Nephron (organoid): ENCODE measurements at regions not wholly inside any gene's neighbourhood (a gene's known extent, or its start where the extent isn't known, plus 50 kb on each side); places are given as distances from the start of the nearest gene placed in this dataset.
"Not testable (repeated sequence)": the region's sequence is repeated elsewhere in the genome, so short reads cannot be mapped to it uniquely, and the experiment has no call there.

Experiments
- H3K27ac Mint-ChIP-seq, 3 experiments: 2 replicates each; pipeline ENCODE4 v1.8.0; 2020; ENCODE audit warnings: mixed read lengths in 3 of 3, mild to moderate bottlenecking in 2 of 3, moderate library complexity in 1 of 3
- H3K27me3 Mint-ChIP-seq: 2 replicates; pipeline ENCODE4 v1.8.0; 2021; ENCODE audit warnings: low read depth, mild to moderate bottlenecking, moderate library complexity, mixed read lengths
- H3K36me3 Mint-ChIP-seq: 2 replicates; pipeline ENCODE4 v1.8.0; 2020; ENCODE audit warnings: low read depth, mixed read lengths
- H3K4me1 Mint-ChIP-seq: 2 replicates; pipeline ENCODE4 v1.8.0; 2020; ENCODE audit warnings: mixed read lengths
- H3K4me3 Mint-ChIP-seq, 3 experiments: 2 replicates each; pipeline ENCODE4 v1.8.0; 2020; ENCODE audit warnings: mild to moderate bottlenecking in 3 of 3, mixed read lengths in 3 of 3, moderate library complexity in 2 of 3
- H3K9me3 Mint-ChIP-seq: 2 replicates; pipeline ENCODE4 v1.8.0; 2020; ENCODE audit warnings: mixed read lengths

- not testable (repeated sequence) for H3K4me3 Mint-ChIP-seq, H3K27ac Mint-ChIP-seq, H3K9me3 Mint-ChIP-seq, H3K4me1 Mint-ChIP-seq, H3K36me3 Mint-ChIP-seq, H3K27me3 Mint-ChIP-seq
These were observed 4477.7 kb upstream of the TPTE start for GRCh38 chr21:6043430-6044275.

- not testable (repeated sequence) for H3K4me1 Mint-ChIP-seq, H3K27ac Mint-ChIP-seq, H3K27me3 Mint-ChIP-seq, H3K36me3 Mint-ChIP-seq, H3K4me3 Mint-ChIP-seq, H3K9me3 Mint-ChIP-seq
These were observed 4476.7 kb upstream of the TPTE start for GRCh38 chr21:6044695-6045094.

- not testable (repeated sequence) for H3K9me3 Mint-ChIP-seq, H3K27ac Mint-ChIP-seq, H3K27me3 Mint-ChIP-seq, H3K4me1 Mint-ChIP-seq, H3K4me3 Mint-ChIP-seq, H3K36me3 Mint-ChIP-seq
These were observed 4471.5 kb upstream of the TPTE start for GRCh38 chr21:6049930-6050329.

GRCh38 chr21:6052109-6052508 is 4469.3 kb upstream of the TPTE start:
- not testable (repeated sequence) for H3K4me1 Mint-ChIP-seq, H3K36me3 Mint-ChIP-seq, H3K9me3 Mint-ChIP-seq, H3K4me3 Mint-ChIP-seq, H3K27me3 Mint-ChIP-seq, H3K27ac Mint-ChIP-seq

- H3K9me3 Mint-ChIP-seq, H3K4me1 Mint-ChIP-seq, H3K36me3 Mint-ChIP-seq, H3K27ac Mint-ChIP-seq, H3K27me3 Mint-ChIP-seq, H3K4me3 Mint-ChIP-seq: not testable (repeated sequence)
These were observed 4468.2 kb upstream of the TPTE start for GRCh38 chr21:6053145-6053544.

- H3K27ac Mint-ChIP-seq, H3K36me3 Mint-ChIP-seq, H3K4me3 Mint-ChIP-seq, H3K27me3 Mint-ChIP-seq, H3K9me3 Mint-ChIP-seq, H3K4me1 Mint-ChIP-seq: not testable (repeated sequence)
These were observed 4462.4 kb upstream of the TPTE start for GRCh38 chr21:6058997-6059396.

- H3K4me3 Mint-ChIP-seq, H3K36me3 Mint-ChIP-seq, H3K27ac Mint-ChIP-seq, H3K27me3 Mint-ChIP-seq, H3K4me1 Mint-ChIP-seq, H3K9me3 Mint-ChIP-seq: not testable (repeated sequence)
These were observed 4461.2 kb upstream of the TPTE start for GRCh38 chr21:6060054-6060681.

- H3K4me1 Mint-ChIP-seq, H3K9me3 Mint-ChIP-seq, H3K36me3 Mint-ChIP-seq, H3K27me3 Mint-ChIP-seq, H3K27ac Mint-ChIP-seq, H3K4me3 Mint-ChIP-seq: not testable (repeated sequence)
These were observed 4454.9 kb upstream of the TPTE start for GRCh38 chr21:6066320-6066985.

GRCh38 chr21:6068098-6068831 is 4453.1 kb upstream of the TPTE start:
- not testable (repeated sequence) for H3K27me3 Mint-ChIP-seq, H3K4me3 Mint-ChIP-seq, H3K36me3 Mint-ChIP-seq, H3K4me1 Mint-ChIP-seq, H3K27ac Mint-ChIP-seq, H3K9me3 Mint-ChIP-seq

GRCh38 chr21:6070213-6070612 is 4451.2 kb upstream of the TPTE start:
- not testable (repeated sequence) for H3K27me3 Mint-ChIP-seq, H3K9me3 Mint-ChIP-seq, H3K4me1 Mint-ChIP-seq, H3K4me3 Mint-ChIP-seq, H3K36me3 Mint-ChIP-seq
- H3K27ac Mint-ChIP-seq: peak overlapping the region in 2 of 3 experiments; percentile 32 to 59

GRCh38 chr21:6072691-6073090 is 4448.7 kb upstream of the TPTE start:
- not testable (repeated sequence) for H3K9me3 Mint-ChIP-seq, H3K4me1 Mint-ChIP-seq

GRCh38 chr21:6073993-6074705 is 4447.2 kb upstream of the TPTE start:
- not testable (repeated sequence) for H3K4me1 Mint-ChIP-seq, H3K4me3 Mint-ChIP-seq, H3K36me3 Mint-ChIP-seq, H3K9me3 Mint-ChIP-seq, H3K27ac Mint-ChIP-seq, H3K27me3 Mint-ChIP-seq

More at GRCh38 chr21:6072691-6073090, 4448.7 kb upstream of the TPTE start:
- not testable (repeated sequence) for H3K4me3 Mint-ChIP-seq, H3K36me3 Mint-ChIP-seq, H3K27ac Mint-ChIP-seq, H3K27me3 Mint-ChIP-seq

GRCh38 chr21:6074935-6075334 is 4446.4 kb upstream of the TPTE start:
- H3K36me3 Mint-ChIP-seq, H3K4me3 Mint-ChIP-seq, H3K27ac Mint-ChIP-seq, H3K27me3 Mint-ChIP-seq, H3K9me3 Mint-ChIP-seq, H3K4me1 Mint-ChIP-seq: not testable (repeated sequence)

GRCh38 chr21:6075627-6076208 is 4445.7 kb upstream of the TPTE start:
- H3K4me3 Mint-ChIP-seq, H3K27me3 Mint-ChIP-seq, H3K27ac Mint-ChIP-seq, H3K9me3 Mint-ChIP-seq, H3K4me1 Mint-ChIP-seq, H3K36me3 Mint-ChIP-seq: not testable (repeated sequence)
